Fibroblast of mammary gland (primary cell): ENCODE measurements at regions not wholly inside any gene's neighbourhood (a gene's known extent, or its start where the extent isn't known, plus 50 kb on each side); places are given as distances from the start of the nearest gene placed in this dataset.
"Not testable (repeated sequence)": the region's sequence is repeated elsewhere in the genome, so short reads cannot be mapped to it uniquely, and the experiment has no call there.

ENCODE experiments used
- DNase-seq: peaks from one replicate; pipeline ENCODE4 v3.0.0-alpha.2; 2010; ENCODE audit warnings: low read depth
- H3K4me3 ChIP-seq: 2 replicates; pipeline ENCODE4 v1.5.1; 2011; ENCODE audit warnings: low read depth, mild to moderate bottlenecking, low read length, moderate library complexity; ENCODE audit not compliant: control insufficient read depth

DNA sequence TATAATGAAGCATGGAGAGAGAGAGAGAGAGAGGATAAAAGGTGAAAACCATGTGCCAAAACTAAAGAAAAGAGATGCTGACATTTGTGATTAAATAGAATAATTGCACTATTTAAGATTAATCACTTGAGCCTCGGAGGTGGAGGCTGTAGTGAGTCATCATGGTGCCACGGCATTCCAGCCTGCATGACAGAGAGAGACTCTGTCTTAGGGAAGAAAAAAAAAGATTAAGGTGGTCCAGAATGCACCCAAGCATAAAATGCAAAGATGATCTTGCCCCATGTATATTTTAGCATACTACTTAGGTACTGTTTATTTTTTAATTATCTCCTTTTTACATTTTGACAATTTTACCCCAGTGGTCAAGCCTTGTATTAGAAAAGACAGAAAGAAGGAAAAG, 742.5 kb downstream of the SPATA31A1 start:
- H3K4me3 ChIP-seq, result not testable (repeated sequence)
- DNase-seq, result peak; percentile 51

DNA sequence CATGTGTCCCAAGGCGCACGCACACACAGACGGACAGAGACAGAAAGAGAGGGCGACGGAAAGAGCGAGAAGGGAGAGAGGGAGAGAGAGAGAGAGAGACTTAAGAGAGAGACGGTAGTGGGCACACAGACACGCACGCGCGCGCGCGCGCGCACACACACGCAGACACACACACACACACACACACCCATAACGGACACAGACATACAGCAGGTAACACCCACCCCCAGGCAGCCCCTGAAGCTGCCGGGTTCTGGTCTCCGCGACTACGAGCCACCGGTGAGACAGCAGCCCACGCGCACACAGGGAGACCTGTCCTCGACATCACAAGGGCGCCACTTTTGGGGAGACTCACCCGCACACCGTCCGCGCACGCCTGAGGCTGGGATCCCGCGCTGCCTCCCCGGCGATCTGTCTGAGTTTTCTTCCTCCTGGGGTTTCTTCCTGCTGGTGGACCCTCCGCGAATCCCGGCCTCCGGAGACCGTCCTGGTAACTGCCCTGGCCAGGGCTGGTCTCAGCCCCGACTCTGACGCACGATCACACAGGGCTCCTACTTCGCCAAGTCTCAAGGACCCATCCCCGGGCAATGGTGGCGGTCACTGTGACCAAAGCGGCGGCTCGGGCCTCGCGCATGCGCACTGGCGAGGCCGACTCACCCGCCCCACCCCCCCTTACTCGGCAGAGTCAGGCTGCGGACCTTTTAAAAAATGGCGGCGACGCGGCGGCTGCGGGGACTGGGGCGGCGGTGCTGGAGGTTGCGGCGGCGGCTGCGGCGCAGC, 750.7 kb downstream of the SPATA31A1 start:
- peak overlapping the region; percentile 56 for H3K4me3 ChIP-seq
- peak; percentile 53 for DNase-seq

DNA sequence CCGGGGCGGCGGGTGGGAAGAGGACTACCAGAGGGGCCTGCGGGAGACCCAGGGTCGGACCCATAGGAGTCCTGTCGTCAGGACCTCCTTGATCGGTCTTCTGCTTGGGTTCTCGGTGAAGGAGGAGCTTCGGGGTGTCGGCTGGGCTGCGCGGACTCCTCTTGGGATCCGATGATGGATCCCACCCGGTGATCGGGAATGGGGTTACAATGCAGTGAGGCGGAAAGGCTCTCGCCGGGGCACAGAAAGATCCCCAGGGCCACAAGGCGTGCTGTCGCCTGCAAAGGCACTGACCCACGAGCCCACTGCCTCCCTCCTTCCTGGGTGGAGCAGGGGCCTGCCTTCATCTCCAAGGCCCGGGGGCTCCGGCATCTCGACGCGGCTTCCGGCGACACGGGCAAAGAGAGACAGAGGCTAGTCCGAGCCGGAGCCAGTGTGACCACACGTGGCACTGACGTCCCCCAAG, 751.3 kb downstream of the SPATA31A1 start:
- DNase-seq, result not testable (repeated sequence)
- H3K4me3 ChIP-seq, result peak overlapping the region; percentile 32

DNA sequence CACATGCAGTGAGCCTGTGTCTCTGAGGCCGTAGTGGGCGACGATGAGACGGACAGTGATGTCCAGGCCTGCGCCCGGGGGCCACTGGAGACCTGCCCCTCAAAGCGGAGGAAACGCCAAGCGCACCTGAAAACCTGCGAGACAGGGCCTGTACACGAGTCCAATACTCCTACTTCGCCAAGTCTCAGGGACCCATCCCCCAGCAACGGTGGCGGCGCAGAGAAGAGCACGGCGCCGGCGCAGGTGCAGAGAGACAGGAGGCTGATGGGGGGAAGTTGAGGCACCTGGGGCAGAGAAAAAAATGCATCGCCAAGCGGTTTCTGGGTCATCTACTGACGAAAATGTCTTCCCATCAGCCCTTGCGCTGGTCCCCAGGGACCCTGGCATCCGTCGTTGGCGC, 751.8 kb downstream of the SPATA31A1 start:
- DNase-seq, H3K4me3 ChIP-seq: not testable (repeated sequence)

DNA sequence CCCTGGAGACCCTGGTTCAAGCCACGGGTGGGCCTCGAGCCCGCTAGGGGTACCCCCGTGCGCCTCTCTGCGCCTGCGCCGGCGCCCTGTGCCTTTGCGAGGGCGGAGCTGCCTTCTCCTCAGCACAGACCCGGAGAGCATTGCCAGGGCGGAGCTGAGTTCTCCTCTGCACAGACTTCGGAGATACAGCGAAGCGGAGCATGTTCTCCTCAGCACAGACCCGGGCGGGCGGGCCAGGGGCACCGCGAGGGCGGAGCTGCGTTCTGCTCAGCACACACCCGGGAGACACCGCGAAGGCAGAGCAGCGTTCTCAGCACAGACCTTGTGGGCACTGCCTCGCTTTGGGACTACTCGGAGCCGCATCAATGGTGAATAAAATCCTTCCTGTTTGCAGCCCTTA, 753.0 kb downstream of the SPATA31A1 start:
- H3K4me3 ChIP-seq, DNase-seq: not testable (repeated sequence)

DNA sequence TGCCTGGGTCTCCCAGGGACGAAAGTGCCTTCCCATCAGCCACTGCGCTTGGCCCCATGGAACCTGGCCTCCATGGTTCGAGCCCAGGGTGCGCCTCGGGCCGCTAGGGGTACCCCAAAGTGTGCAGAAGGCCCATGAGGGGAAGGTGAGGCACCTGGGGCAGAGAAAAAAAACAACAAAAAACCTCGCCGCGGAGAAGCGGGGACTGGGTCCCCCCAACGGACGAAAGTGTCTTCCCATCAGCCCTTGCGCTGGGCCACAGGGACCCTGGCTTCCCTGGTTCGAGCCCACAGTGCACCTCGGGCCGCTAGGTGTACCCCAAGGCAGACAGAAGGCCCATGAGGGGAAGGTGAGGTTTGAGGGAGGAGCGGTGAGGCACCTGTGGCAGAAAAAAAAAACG, 755.3 kb downstream of the SPATA31A1 start:
- H3K4me3 ChIP-seq, DNase-seq: not testable (repeated sequence)

DNA sequence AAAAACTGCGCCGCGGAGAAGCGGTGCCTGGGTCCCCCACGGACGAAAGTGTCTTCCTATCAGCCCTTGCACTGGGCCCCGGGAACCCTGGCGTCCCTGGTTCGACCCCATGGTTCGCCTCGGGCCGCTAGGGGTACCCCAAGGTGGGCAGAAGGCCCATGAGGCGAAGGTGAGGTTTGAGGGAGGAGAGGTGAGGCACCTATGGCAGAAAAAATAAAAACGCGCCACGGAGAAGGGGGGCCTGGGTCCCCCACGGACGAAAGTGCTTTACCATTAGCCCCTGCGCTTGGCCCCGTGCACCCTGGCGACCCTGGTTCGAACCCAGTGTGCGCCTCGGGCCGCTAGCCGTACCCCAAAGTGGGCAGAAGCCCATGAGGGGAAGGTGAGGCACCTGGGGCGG, 756.1 kb downstream of the SPATA31A1 start:
- H3K4me3 ChIP-seq, DNase-seq: not testable (repeated sequence)

DNA sequence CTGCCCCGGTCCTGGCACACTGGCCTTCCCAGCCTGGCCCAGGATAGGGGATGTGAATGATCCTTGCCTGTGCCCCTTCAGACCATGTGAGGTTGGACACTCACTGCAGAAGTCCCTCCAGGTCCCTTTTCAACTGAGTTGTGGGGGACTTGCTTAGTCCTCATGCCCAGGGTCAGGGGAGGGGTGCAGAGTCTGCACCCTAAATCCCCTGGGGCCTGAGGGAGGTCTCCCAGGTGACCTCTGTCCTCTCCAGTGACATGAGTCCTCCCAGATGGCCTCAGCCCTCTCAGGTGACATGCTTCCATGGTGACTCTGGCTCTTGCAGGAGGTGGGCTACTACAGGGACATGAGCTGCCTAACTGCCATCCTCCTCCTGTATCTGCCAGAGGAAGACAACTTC, 775.1 kb downstream of the SPATA31A1 start:
- H3K4me3 ChIP-seq, DNase-seq: not testable (repeated sequence)

DNA sequence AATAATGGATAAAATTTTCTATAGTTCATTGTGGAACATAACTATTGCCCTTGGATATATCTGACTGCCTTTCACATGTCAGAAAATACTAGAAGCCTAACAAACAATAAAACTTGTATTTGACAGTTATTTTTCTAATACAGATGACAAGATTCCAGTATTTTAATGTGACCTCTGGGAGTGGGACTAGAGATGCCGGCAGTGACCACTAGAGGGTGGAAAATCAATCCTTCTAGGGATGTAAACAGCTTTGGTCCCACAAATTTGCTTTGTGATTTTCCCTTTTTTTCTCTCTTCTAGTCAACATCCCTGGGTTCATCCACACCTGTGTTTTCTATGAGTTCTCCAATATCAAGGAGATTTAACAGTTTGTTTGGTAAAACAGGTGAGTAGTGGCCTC, 813.7 kb downstream of the SPATA31A1 start:
- not testable (repeated sequence) for H3K4me3 ChIP-seq

DNA sequence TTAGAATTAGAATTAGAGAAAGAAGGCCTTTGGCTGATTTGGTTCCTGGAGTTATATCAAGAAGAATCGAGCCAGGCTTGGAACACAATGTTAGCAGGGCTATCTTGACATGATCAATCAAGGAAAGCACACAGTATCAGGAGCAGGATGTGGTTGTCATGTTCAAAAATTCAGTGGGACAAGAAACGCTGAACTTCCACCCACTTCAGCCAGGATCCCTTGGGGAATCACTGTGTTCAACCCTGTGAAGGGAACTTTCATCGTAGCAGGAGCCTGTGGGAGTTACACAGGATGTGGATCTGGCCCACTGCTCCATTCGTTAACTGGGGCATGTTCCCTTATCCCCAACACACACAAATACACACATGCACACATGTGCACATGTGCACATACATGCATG, 817.8 kb downstream of the SPATA31A1 start:
- H3K4me3 ChIP-seq, DNase-seq: not testable (repeated sequence)

More for the DNA sequence above, 813.7 kb downstream of the SPATA31A1 start:
- DNase-seq, result not testable (repeated sequence)

DNA sequence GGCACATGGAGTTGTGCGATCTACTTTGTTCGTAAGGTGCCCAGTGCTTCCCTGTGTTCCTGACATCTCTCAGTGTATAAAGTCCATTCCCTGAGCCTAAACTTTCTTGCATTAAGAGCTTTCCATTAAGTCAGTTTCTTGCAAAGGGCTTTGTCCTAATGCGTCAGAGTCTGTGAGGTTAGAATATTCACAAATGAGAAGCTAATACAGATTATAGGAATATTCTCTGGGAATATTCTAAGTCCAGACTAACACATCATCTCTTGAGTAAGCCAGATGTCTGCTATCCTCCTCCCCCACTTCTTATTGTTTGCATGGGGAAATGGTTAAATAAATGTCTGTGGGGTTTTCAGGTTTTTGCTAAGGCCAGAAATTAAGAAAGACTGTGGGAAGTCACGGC, 818.6 kb downstream of the SPATA31A1 start:
- not testable (repeated sequence) for DNase-seq, H3K4me3 ChIP-seq

DNA sequence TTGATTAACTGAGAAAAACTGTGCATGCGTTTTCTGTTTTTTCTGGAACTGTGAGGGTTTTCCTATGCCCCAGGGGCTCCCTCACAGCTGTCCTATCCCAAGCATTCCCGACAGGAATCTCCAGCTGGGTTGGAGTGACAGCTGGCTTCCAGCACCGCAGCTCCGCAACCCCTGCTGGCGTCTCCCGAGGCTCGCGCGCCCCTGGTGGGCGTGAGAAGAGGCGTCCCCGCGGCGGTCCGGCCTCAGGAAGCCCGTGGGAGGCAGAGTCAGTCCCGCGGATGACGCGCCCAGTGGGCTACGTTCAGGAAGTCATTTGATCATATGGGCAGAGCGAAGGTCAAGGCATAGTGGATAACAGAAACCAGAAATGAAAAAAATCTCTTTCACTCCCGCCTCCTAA, 821.9 kb downstream of the SPATA31A1 start:
- DNase-seq, H3K4me3 ChIP-seq: not testable (repeated sequence)

DNA sequence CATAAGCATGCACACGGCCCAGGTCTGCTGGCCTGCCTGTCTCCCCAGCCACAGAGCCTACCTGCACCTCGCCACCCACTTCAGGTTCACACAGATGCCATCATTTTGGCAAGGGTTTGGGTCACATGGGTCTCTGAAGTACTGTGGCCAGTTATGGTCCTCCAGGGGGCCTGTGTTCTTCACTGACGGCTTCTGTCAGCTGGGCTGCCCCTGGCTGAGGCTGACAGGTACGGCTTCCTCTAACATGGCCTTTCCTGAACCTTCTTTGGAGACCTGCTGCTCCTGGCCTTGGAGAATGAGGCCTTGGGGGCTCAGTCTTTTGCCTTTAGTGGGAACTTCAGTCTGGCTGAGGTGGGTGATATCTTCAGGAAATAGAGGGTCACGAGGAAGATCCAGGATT, 835.9 kb downstream of the SPATA31A1 start:
- not testable (repeated sequence) for H3K4me3 ChIP-seq, DNase-seq

DNA sequence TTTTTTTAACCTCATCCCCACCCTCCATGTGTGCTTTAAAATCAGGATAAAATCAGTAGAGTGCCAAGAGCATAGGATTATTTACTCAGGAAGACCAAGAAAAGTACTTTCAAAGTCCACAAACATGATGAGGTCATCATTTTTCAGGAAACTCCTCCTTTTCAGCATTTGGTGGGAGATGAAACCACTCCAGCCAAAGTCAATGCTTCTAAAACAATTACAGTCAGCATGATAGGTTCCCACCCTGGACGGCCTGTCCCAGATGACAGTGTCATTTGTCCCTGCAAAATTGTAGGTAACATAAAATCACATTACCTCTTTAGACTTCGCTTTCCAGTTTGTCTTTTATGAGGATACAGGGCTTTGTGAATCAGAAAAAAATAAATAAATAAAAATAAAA, 836.7 kb downstream of the SPATA31A1 start:
- H3K4me3 ChIP-seq, DNase-seq: not testable (repeated sequence)

DNA sequence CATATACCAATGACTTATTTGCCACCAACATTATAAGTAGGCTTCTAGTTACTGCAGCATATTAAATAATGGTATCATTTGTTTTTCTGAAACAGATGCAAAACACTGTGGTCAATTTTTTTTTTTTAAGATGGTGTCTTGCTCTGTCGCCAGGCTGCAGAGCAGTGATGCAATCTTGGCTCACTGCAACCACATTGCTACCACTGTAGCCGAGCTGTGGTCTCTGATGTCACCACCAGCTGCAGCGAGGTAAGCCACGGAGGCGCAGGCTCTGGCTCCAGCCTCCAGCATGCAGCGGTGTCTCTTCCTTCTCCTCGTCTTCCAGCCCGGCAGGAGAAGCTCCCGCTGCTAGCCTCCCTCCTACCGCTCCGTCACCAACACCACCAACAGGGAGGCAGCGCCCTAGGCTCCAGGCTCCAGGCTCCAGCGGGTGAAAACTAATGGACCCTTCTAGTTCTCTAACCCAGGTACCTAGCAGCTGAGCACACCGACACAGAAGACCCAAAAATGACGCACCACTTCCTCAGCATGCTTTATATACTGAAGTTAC, 840.8 kb downstream of the SPATA31A1 start:
- DNase-seq, H3K4me3 ChIP-seq: not testable (repeated sequence)

DNA sequence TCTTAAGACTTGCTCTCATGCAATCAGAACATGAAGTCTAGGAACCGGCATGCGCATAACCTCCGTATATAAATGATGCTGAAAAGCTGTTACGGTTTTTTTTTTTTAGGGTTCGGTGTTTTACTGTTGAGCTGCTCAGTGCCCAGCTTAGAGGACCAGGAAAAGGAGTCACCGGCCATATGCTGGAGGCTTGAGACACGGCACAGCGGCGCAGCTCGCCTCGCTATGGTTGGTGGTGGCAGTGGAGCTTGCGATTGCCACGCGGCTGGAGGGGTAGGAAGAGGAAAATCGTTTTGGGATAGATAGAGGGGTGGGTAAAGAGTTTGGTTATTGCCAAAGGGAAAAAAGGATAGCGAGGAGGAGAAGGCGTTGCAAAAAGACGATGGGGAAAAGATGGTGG, 841.3 kb downstream of the SPATA31A1 start:
- DNase-seq, H3K4me3 ChIP-seq: not testable (repeated sequence)

DNA sequence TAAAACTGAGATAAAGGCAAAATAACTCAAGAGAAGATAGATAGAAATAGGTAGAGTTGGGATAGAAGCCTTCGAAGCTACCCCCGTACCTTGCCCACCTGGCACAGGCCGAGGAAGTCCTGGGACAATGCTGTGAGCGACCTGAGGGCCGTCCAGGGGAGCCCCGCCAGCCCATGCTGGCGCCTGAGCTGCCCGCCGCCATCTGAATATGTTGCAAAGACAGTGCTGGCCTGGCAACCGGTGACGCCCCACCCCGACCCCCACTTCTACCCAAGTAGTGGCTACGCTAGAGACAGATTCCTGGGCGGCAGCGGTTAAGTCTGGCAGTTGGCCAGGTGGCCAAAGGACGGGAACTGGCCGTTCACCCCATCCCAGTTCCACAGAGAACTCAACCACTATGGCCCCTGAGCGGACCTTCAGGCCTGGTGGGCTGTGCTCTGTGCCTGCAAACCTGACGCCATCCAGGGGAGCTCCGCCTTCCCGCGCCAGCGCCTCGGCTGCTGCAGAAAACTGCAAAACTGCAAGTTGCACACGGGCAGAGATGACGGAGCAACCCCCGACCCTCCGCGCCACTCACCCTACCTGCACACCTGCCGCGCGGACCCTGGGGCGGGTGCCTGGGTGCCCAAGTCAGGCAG, 866.2 kb downstream of the SPATA31A1 start:
- H3K4me3 ChIP-seq, DNase-seq: not testable (repeated sequence)

DNA sequence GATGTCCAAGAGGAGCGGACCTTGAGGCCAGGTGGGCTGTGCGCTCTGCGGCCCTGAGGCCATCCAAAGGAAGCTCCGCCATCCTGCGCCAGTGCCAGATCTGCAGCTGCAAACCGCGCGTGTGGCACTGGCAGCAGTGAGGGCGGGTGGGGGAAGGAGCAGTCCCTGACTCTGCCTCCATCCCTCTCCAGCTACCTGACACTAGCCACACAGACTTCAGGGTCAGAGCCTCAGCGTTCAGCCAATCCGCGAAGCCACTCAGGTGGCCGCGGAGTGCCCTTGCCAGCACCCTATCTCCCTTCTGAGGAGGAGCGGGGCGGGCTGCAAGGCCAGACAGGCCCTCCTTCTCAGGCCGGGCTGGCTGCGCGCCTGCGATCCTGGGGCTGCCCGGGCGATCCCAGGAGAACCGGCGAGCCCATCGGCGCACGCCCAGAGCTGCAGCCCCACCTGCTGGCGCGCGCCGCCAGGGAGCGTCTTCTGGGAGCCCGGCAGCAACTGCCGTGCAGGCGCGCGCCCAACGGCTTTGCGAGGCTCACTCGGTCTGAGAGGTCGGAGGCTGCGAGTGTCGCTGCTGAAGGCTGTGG, 867.2 kb downstream of the SPATA31A1 start:
- H3K4me3 ChIP-seq, DNase-seq: not testable (repeated sequence)

DNA sequence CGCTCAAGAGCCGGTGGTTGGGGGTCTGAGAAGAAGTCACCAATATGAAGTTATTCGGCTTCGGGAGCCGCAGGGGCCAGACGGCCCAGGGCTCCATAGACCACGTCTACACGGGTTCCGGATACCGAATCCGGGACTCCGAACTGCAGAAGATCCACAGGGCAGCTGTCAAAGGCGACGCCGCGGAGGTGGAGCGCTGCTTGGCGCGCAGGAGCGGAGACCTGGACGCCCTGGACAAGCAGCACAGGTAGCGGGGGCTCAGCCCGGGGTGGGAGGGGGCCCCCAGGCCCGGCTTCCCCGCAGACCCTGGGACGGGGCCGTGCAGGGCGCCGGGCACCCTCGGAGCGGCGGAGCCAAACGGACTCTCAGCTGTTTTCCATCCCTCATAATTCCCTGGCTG, 867.9 kb downstream of the SPATA31A1 start:
- H3K4me3 ChIP-seq, DNase-seq: not testable (repeated sequence)
